Renal cortical epithelial cell (primary cell): ENCODE measurements at regions not wholly inside any gene's neighbourhood (a gene's known extent, or its start where the extent isn't known, plus 50 kb on each side); places are given as distances from the start of the nearest gene placed in this dataset.
"Not testable (repeated sequence)": the region's sequence is repeated elsewhere in the genome, so short reads cannot be mapped to it uniquely, and the experiment has no call there.

ENCODE experiments used
- DNase-seq: peaks from one replicate; pipeline ENCODE4 v3.0.0-alpha.2; 2011; ENCODE audit warnings: low read depth

- no peak for DNase-seq
Observed at GRCh38 chr11:38582151-38582550, 1984.1 kb upstream of the RAG2 start.

GRCh38 chr11:38577769-38578168, 1979.7 kb upstream of the RAG2 start:
- DNase-seq, result no peak

DNA sequence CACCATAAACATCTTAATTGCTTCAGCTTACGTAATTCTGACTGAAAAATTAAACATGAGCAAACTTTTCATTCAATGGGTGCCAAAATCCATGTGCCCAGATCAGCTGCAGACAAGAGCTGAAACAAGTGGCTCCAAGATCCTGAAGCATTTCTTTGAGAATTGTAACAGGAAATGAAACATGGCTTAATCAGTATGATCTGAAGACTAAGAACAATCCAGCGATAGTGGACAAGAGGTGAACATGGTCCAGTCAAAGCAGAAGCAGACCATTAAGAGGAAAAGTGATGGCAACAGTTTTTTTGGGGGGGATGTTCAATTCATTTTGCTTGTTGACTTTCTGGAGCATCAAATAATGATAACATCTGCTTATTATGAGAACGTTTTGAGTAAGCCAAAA, 1964.5 kb upstream of the RAG2 start:
- no peak for DNase-seq

- DNase-seq, result no peak
Observed at GRCh38 chr11:38553148-38553547, 1955.1 kb upstream of the RAG2 start.

DNA sequence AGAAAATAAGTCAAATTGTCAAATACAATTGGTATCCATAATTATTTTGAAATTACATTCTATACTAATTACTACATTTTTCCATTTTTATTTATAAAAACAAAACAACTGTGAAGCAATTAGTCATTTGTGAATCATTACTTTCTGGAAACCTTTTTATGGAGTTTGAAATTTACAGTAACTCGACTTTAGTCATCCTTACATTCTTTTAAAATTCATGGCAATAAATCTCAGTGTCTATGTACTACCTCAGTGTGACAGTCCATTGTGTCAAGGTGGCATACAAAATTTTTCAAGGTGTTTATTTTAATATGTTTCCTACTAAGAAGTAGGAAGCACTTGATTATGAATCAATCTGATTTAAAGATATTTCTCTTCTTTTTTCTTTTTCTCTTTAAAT, 1949.4 kb upstream of the RAG2 start:
- no peak for DNase-seq

GRCh38 chr11:38543986-38544385, 1946.0 kb upstream of the RAG2 start:
- DNase-seq, result no peak

GRCh38 chr11:38543311-38543710, 1945.3 kb upstream of the RAG2 start:
- DNase-seq, result peak; percentile 8

DNA sequence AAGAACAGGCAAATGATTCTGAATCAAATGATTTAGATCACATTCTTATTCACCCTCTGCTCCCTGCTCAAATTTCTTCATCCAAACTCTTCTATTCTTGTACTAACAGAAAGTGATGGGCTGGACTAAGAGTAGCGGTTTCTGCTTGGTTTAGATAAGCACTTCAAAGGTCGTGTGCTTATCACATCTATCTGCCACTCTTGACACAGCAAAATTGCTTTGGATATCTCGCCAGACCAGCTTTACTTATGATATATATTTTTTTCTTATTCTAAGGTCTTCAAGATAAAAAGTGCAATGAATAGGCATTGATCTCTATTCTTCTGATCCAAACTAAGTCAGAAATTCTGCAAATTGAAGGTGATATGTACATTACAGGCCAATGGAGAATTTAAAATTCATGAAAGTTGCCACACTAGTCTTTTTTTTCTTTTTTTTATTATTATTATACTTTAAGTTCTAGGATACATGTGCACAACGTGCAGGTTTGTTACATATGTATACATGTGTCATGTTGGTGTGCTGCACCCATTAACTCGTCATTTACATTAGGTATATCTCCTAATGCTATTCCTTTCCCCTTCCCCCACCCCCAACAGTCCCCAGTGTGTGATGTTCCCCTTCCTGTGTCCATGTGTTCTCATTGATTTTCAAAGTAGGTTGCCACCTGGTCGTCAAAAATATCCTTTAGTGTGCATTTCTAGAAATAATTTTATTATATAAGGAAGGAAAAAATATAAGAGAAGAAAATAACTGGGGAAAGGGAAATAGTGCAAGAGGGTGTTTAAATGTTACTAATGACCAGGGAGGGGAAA, 1941.0 kb upstream of the RAG2 start:
- no peak for DNase-seq

GRCh38 chr11:38530226-38530625, 1932.2 kb upstream of the RAG2 start:
- DNase-seq, result no peak

DNA sequence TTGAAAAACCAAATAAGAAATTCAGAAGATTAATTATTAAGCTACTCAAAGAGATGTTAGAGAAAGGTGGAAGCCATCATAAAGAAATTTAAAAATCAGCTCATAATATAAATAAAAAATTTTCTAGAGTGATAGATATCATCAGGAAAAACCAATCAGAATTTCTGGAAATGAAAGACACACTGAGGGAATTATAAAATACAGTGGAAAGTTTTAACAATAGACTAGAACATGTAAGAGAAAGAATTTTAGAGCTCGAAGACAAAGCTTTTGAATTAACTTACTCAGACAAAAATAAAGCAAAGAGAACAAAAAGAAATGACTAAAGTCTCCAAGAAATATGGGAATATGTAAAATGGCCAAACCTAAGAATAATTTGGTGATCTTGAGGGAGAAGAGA, 1926.9 kb upstream of the RAG2 start:
- no peak for DNase-seq

- DNase-seq, result no peak
Observed at GRCh38 chr11:38517991-38518390, 1920.0 kb upstream of the RAG2 start.

DNA sequence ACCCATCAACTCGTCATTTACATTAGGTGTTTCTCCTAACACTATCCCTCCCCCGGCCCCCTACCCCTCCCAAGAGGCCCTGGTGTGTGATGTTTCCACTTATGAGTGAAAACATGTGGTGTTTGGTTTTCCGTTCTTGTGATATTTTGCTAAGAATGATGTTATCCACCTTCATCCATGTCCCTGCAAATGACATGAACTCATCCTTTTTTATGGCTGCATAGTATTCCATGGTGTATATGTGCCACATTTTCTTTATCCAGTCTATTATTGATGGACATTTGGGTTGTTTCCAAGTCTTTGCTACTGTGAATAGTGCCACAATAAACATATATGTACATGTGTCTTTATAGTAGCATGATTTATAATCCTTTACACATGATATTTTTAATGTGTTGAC, 1914.8 kb upstream of the RAG2 start:
- not testable (repeated sequence) for DNase-seq

DNA sequence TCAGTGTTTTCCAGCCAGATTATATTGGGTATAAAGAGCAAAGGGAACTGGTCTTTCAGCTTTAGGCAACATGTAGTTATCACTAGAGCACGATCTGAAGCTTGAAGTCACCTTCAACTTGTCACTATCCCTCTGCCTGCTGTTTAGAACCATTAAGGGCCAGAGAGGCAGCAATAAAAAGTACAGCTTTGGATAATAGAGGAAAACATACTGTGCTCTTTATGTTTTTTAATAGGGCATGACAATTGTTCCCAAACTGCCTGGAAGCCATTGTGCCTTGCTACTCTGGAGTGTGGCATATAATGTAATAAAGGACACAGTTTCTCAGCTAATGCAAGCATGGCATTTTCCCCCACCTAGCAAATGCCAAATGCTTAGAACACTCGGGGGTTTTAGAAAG, 1912.0 kb upstream of the RAG2 start:
- no peak for DNase-seq

DNA sequence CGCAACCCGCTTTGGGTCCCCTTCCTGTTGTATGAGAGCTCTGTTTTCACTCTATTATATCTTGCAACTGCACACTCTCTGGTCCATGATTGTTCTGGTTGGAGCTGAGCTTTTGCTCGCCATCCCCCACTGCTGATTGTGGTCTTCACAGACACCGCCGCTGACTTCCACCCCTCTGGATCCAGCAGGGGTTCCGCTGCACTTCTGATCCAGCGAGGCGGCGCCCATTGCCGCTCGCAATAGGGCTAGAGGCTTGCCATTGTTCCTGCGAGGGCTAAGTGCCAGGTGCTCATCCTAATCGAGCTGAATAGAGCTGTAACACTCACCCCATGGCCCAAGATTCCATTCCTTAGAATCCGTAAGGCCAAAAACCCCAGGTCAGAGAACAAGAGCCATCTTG, 1905.8 kb upstream of the RAG2 start:
- DNase-seq, result no peak

DNA sequence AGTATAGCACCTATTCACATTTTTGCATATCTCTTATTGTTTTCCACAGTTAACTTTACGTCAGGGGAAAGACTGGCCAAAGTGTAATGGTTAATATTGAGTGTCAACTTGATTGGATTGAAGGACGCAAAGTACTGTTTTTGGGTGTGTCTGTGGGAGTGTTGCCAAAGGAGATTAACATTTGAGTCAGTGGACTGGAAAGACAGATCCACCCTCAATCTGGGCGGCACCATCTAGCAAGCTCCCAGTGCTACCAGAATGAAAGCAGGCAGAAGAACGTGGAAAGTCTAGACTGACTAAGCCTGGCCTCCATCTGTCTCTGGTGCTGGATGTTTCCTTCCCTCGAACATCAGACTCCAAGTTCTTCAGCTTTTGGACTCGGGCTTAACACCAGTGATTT, 1900.7 kb upstream of the RAG2 start:
- DNase-seq, result no peak

GRCh38 chr11:38491986-38492385, 1894.0 kb upstream of the RAG2 start:
- no peak for DNase-seq

- no peak for DNase-seq
Observed at GRCh38 chr11:38481391-38481790, 1883.4 kb upstream of the RAG2 start.

- DNase-seq, result no peak
Observed at GRCh38 chr11:38476808-38477575, 1879.0 kb upstream of the RAG2 start.

DNA sequence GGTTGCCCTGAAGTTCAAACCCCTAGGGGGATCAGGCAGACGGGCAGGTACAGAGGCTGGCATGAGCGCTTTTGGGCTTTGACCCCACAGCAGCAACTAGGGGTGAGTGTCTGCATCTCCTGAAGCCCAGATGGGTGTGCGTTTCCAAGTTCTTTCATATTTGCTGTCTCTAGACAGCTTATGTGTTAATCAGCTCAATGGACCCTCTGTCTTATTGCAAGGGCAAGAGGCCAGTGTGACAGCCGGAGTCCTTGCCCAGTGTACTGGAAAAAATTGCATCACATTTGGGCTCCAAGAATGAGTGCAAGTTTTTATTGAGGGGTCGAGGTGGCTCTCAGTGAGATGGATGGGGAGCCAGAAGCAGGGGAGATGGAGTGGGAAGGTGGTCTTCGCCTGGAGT, 1863.7 kb upstream of the RAG2 start:
- no peak for DNase-seq

- no peak for DNase-seq
Observed at GRCh38 chr11:38460896-38461295, 1862.9 kb upstream of the RAG2 start.

- DNase-seq, result no peak
Observed at GRCh38 chr11:38460429-38460828, 1862.4 kb upstream of the RAG2 start.

- no peak for DNase-seq
Observed at GRCh38 chr11:38456371-38456770, 1858.3 kb upstream of the RAG2 start.

DNA sequence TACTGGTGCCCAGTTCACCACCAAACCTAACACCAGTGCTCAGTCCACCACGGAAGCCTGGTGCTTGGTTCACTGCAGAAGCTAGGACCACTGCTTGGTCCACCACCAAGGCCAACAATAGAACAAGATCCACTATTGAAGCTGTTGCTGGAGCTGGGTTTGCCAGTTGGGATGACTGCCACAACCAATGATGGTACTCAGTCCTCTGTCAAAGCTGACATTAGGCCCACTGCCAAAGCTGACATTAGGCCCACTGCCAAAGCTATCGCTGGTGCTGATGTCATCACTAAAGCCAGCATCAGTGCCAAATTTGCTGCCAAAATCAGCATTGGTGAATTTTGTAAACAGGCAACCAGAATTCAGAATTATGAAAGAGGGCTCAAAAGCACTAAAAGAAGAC, 1850.2 kb upstream of the RAG2 start:
- no peak for DNase-seq
